ENCODE measurements at regions not wholly inside any gene's neighbourhood (a gene's known extent, or its start where the extent isn't known, plus 50 kb on each side); places are given as distances from the start of the nearest gene placed in this dataset.

- TF ChIP-seq CTCF (IDR thresholded peaks at IDR 0.05), result no peak
- no peak for TF ChIP-seq POLR2A (IDR thresholded peaks at IDR 0.05)
These were observed 80.9 kb downstream of the FAM76B start for GRCh38 chr11:95708681-95709080.

All from lower leg skin (tissue), 3 donors.